ENCODE measurements at regions not wholly inside any gene's neighbourhood (a gene's known extent, or its start where the extent isn't known, plus 50 kb on each side); places are given as distances from the start of the nearest gene placed in this dataset.

- TF ChIP-seq CTCF (IDR thresholded peaks at IDR 0.05; ENCODE audit: low read length) (no peak), EZH2 (IDR thresholded peaks at IDR 0.05; ENCODE audit: borderline replicate concordance, low read length) (no peak)
These were observed 195.0 kb downstream of the MSX2 start for GRCh38 chr5:174919351-174919750.

All from OCI-LY1 (cell line).